Tibial nerve (tissue), 4 donors: ENCODE measurements at regions not wholly inside any gene's neighbourhood (a gene's known extent, or its start where the extent isn't known, plus 50 kb on each side); places are given as distances from the start of the nearest gene placed in this dataset.

Source experiments
- DNase-seq, 2 donors: peaks; one replicate each; pipeline ENCODE4 v3.0.0-alpha.2; 2019; ENCODE audit warnings: low spot score in 2 of 2
- H3K27ac ChIP-seq, 4 donors: fragments of 200-600 bp; sonication (generic) in 3 of 4; one replicate each; pipeline ENCODE4 v1.5.1; 2017 to 2019; ENCODE audit warnings: mild to moderate bottlenecking in 1 of 4
- H3K27me3 ChIP-seq, 2 donors: fragments of 200-600 bp; sonication (generic) in 1 of 2; one replicate each; pipeline versions ENCODE4 v1.5.1 to v1.6.0; 2017 to 2019
- H3K36me3 ChIP-seq, 3 donors: fragments of 200-600 bp; sonication (generic); one replicate each; pipeline ENCODE4 v1.5.1; 2018 to 2019
- H3K4me1 ChIP-seq, 4 donors: fragments of 200-600 bp; sonication (generic) in 3 of 4; one replicate each; pipeline ENCODE4 v1.5.1; 2017 to 2019
- H3K4me3 ChIP-seq, 4 donors: fragments of 200-600 bp; sonication (generic) in 3 of 4; one replicate each; pipeline ENCODE4 v1.5.1; 2017 to 2019; ENCODE audit warnings: mild to moderate bottlenecking in 1 of 4, moderate library complexity in 1 of 4
- H3K9me3 ChIP-seq, 4 donors: fragments of 200-600 bp; sonication (generic) in 3 of 4; one replicate each; pipeline ENCODE4 v1.5.1; 2017 to 2019
- EP300 ChIP-seq, 2 donors: sonication (generic); formaldehyde crosslinking; IDR thresholded peaks; one replicate each; pipeline ENCODE4 v1.6.1; 2017; ENCODE audit warnings: antibody characterized with exemption in 2 of 2, mild to moderate bottlenecking in 1 of 2
- POLR2A ChIP-seq, 2 donors: fragments of 450-650 bp; IDR thresholded peaks; one replicate each; pipeline ENCODE4 v1.6.1; 2017; ENCODE audit warnings: antibody characterized with exemption in 2 of 2, mild to moderate bottlenecking in 2 of 2, moderate library complexity in 2 of 2
- WGBS, 2 donors: methylation state at CpG; one replicate each; pipeline ENCODE4 v1.1.5; 2018; 5-methylcytosine and 5-hydroxymethylcytosine counted together
- TF ChIP-seq, protein P1 (sequence below), 5 experiments: fragments of 200-600 bp in 3 of 5; fragments of 450-650 bp in 2 of 5; sonication (generic) in 3 of 5; IDR thresholded peaks; one replicate each; pipeline ENCODE4 v1.5.1; 2016 to 2019; ENCODE audit warnings: antibody characterized with exemption in 5 of 5, mild to moderate bottlenecking in 3 of 5, moderate library complexity in 2 of 5

DNA sequence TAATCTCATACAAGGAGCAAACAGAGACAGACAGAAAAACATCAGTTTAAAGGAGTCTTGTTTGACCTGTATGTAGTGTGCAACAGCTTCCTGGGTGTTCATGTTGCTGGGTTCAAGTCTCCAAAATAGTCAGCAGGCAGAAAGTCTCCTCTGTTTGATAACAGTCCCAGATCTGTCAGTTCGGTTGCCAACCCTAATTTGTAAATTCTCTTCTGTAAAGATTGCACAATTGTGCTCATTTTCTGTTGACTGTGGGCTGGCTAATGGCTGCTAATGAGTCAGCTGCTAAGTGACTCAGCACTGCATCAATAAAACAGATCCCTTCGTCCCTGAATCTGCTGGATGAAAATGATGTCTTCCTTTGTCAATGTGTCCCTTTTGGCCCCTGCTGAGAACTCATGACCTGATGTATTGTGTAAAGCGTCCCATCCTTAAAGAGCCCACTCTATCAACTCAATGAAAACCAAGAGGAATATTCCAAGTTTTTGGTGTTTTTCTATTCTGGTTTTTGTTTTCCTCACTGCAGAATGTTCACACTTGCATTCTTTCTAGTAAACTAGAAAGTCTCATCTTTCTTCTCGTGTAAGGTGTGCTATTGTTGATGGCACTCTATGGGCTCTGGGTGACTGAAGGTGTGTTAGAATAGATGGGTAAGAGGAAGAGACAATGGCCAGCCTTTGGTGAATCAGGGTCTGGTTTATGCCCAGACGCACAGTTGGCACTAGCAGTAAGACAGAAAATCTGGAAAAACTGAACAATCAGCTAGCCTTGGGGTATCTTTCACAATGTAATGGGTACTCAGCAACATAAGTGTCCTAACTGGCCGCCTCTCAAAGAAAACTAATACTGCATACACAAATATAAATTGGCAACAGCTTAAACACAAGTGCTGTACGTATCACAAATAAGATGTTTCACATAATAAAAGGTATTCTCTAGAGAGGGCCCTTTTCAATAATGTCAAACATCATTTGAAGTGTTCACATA is 75.1 kb upstream of the SIPA1L2 start:
- Histone ChIP-seq H3K27ac (peak overlapping the region in 3 of 4 donors; percentile 54 to 84 (median 71)), H3K4me1 (peaks cover 0 to 15% (median 10%) of the 10 kb centered on the region in 4 donors), H3K27me3 (no peaks in the 10 kb centered on the region), H3K9me3 (no peaks in the 10 kb centered on the region), H3K4me3 (no peak overlapping the region), H3K36me3 (no peaks in the 10 kb centered on the region)
- TF ChIP-seq EP300 (IDR thresholded peaks at IDR 0.05) (peak; percentile 15 to 93), POLR2A (IDR thresholded peaks at IDR 0.05) (no peak)
- TF ChIP-seq, protein P1, sequence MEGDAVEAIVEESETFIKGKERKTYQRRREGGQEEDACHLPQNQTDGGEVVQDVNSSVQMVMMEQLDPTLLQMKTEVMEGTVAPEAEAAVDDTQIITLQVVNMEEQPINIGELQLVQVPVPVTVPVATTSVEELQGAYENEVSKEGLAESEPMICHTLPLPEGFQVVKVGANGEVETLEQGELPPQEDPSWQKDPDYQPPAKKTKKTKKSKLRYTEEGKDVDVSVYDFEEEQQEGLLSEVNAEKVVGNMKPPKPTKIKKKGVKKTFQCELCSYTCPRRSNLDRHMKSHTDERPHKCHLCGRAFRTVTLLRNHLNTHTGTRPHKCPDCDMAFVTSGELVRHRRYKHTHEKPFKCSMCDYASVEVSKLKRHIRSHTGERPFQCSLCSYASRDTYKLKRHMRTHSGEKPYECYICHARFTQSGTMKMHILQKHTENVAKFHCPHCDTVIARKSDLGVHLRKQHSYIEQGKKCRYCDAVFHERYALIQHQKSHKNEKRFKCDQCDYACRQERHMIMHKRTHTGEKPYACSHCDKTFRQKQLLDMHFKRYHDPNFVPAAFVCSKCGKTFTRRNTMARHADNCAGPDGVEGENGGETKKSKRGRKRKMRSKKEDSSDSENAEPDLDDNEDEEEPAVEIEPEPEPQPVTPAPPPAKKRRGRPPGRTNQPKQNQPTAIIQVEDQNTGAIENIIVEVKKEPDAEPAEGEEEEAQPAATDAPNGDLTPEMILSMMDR (IDR thresholded peaks at IDR 0.05), result no peak
- 47 to 52% methylated on average over 7 of the region's 7 CpGs for WGBS, 2 donors
- peak; percentile 20 to 71 for DNase-seq

DNA sequence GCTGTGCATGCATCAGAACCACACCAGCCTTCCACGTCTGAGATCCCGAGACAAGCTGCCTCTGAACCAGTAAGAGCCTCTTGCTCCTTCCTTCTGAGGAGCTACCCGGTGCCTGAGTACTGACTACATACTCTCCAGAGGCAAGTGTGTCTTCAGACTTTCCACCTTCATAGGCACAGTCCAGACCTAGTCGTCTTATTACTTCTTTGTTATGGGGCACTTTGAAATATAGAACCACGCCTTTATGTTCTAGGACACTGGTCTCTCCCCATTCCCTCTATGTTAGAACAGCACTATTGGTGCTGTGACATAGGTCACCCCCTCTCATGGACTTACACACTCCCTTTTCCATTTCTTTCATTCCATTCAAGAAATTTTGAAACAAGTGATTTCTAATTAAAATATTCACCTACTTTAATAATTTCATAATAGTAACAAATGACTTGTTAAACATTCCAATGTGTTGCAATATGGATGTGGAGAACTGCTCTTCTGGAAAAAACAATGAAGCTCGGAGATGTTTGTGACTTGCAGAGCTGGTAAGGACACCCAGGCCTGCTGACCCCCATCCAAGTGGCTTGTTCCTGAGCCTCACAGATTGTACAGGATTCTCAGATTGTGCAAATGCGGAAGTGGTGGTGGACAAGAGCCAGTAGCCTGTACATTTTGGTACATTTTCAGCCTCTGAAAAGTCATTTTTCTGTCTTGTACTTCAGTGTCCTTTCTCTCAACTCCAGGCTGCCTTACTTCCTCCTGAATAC is 76.1 kb upstream of the SIPA1L2 start:
- TF ChIP-seq, protein P1 (IDR thresholded peaks at IDR 0.05), result no peak
- TF ChIP-seq EP300 (IDR thresholded peaks at IDR 0.05), result peak in 1 of 2 donors; percentile 23
- TF ChIP-seq POLR2A (IDR thresholded peaks at IDR 0.05), result no peak
- no peak for DNase-seq
- no peaks in the 10 kb centered on the region for H3K36me3 ChIP-seq
- peak overlapping the region in 3 of 4 donors; percentile 54 to 71 (median 71) for H3K27ac ChIP-seq
- 89 to 90% methylated on average over 7 of the region's 7 CpGs for WGBS, 2 donors
- H3K27me3 ChIP-seq, result no peaks in the 10 kb centered on the region
- H3K4me1 ChIP-seq, result peaks cover 0 to 15% (median 10%) of the 10 kb centered on the region in 4 donors
- no peak overlapping the region for H3K4me3 ChIP-seq
- H3K9me3 ChIP-seq, result no peaks in the 10 kb centered on the region

DNA sequence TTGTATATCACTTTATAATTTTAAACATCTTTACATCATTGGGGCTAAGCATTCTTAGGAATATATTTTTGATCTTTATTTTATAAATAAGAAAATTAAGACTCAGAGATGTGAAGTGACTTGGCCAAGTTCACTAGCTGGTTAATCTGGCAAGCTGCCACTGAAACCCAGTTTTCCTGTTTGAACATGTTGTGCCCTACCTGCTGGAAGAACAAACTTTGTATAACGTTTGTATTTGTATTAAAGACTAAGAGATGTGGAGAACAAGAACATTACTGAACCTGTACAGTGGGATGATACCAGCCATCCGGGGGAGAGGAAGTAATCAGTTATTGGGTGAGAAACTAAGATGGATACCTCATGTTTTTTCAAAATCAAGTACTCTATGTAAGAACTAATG is 77.2 kb upstream of the SIPA1L2 start:
- H3K4me3 ChIP-seq, result no peak overlapping the region
- no peak overlapping the region for H3K27ac ChIP-seq
- TF ChIP-seq POLR2A (IDR thresholded peaks at IDR 0.05) (no peak), EP300 (IDR thresholded peaks at IDR 0.05) (no peak)
- TF ChIP-seq, protein P1 (IDR thresholded peaks at IDR 0.05), result no peak
- no peak for DNase-seq
- H3K4me1 ChIP-seq, result peaks cover 0 to 15% (median 10%) of the 10 kb centered on the region in 4 donors
- WGBS, 2 donors, result 74 to 87% methylated on average over 2 of the region's 2 CpGs
- no peaks in the 10 kb centered on the region for H3K27me3 ChIP-seq
- no peaks in the 10 kb centered on the region for H3K36me3 ChIP-seq
- peaks cover 0 to under 1% (median 0%) of the 10 kb centered on the region in 4 donors for H3K9me3 ChIP-seq

DNA sequence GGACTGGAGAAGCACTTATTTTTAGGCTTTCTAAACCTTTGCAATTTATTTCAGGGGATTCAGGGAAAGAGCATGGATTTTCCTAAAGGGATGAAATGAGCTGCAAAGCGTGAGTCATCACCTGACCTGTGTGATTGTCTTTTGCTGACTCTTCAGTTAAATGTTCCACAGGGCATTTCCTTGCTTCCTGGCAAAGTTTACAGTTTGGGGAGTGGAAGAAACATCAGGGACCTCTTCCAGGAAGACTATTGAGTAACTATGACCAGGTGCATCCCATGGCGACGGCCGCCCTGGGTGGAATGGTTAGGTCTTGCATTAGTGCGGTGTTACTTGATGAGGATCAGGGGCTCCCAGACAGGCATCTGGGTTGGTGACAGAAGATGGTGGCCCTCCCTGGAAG is 79.5 kb upstream of the SIPA1L2 start:
- DNase-seq, result no peak
- no peaks in the 10 kb centered on the region for H3K27me3 ChIP-seq
- peaks cover 0 to 17% (median 0%) of the 10 kb centered on the region in 4 donors for H3K9me3 ChIP-seq
- TF ChIP-seq EP300 (IDR thresholded peaks at IDR 0.05) (no peak), POLR2A (IDR thresholded peaks at IDR 0.05) (no peak)
- TF ChIP-seq, protein P1 (IDR thresholded peaks at IDR 0.05), result no peak
- H3K4me1 ChIP-seq, result peaks cover 0 to 11% (median 5%) of the 10 kb centered on the region in 4 donors
- no peaks in the 10 kb centered on the region for H3K36me3 ChIP-seq
- H3K27ac ChIP-seq, result no peak overlapping the region
- 79 to 80% methylated on average over 5 of the region's 5 CpGs for WGBS, 2 donors
- no peak overlapping the region for H3K4me3 ChIP-seq
